ENCODE measurements at regions not wholly inside any gene's neighbourhood (a gene's known extent, or its start where the extent isn't known, plus 50 kb on each side); places are given as distances from the start of the nearest gene placed in this dataset.

- TF ChIP-seq, protein P1, sequence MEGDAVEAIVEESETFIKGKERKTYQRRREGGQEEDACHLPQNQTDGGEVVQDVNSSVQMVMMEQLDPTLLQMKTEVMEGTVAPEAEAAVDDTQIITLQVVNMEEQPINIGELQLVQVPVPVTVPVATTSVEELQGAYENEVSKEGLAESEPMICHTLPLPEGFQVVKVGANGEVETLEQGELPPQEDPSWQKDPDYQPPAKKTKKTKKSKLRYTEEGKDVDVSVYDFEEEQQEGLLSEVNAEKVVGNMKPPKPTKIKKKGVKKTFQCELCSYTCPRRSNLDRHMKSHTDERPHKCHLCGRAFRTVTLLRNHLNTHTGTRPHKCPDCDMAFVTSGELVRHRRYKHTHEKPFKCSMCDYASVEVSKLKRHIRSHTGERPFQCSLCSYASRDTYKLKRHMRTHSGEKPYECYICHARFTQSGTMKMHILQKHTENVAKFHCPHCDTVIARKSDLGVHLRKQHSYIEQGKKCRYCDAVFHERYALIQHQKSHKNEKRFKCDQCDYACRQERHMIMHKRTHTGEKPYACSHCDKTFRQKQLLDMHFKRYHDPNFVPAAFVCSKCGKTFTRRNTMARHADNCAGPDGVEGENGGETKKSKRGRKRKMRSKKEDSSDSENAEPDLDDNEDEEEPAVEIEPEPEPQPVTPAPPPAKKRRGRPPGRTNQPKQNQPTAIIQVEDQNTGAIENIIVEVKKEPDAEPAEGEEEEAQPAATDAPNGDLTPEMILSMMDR (conservative IDR thresholded peaks at IDR 0.05) = no peak
- no peak for TF ChIP-seq ZFX (IDR thresholded peaks at IDR 0.05)
Observed at GRCh38 chr4:156192033-156192432, 238.4 kb upstream of the CTSO start.
